Suppressor macrophage treated with lipopolysaccharide for 1 hour (primary cell): ENCODE measurements at regions not wholly inside any gene's neighbourhood (a gene's known extent, or its start where the extent isn't known, plus 50 kb on each side); places are given as distances from the start of the nearest gene placed in this dataset.

Experiments
- DNase-seq, 3 donors: peaks; one replicate each; pipeline ENCODE4 v3.0.0-alpha.2; 2020 to 2022

DNA sequence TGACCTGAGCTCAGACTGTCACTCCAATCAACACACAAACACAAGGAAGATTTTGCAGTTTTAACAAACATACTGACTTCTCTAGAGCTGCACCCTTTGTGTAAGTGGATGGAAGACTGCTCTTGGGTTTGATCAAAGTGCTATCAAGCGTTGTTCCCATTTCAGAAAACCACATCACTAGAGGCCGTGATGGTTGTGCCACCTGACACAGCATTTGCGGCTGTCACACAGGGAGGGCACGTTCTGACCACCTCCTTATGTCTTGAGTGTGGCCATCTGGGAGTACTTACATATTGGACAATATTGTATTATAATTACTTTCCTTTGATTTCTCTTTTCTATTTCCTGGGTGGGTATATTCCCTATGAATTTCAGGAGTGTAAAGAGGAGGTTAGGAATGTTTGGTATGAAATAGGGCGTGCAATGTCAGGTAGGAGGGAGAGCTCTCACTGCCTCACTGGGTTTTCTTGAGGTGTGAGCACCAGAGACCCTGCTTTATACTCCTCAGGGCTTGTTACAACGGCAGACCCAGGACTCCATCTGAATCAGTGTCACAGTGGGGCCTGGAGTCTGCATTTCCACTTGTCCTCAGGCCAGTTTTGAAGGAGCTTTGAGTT lies 74.3 kb downstream of the SYNE3 start:
- no peak for DNase-seq

GRCh38 chr14:95440951-95441350 lies 75.5 kb downstream of the SYNE3 start:
- DNase-seq = no peak

DNA sequence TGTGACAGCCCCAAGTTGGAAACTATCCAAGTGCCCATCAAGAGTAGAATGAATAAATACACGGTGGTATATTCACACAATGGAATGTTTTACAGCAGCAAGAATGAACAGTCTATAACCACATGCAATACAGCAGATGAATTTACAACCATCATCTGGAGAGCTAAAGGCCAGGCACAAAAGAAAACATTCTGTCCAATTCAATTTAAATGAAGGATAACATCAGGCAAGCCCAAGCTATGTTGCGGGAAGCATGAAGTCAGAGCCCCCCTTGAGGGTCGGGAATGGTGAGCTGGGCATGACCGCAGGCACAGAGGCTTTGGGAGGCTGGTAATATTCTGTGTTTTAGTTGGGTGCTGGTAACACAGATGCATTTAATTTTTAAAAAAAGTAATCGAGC lies 76.0 kb downstream of the SYNE3 start:
- no peak for DNase-seq

- no peak for DNase-seq
Measured at GRCh38 chr14:95439881-95440280, 76.6 kb downstream of the SYNE3 start.

DNA sequence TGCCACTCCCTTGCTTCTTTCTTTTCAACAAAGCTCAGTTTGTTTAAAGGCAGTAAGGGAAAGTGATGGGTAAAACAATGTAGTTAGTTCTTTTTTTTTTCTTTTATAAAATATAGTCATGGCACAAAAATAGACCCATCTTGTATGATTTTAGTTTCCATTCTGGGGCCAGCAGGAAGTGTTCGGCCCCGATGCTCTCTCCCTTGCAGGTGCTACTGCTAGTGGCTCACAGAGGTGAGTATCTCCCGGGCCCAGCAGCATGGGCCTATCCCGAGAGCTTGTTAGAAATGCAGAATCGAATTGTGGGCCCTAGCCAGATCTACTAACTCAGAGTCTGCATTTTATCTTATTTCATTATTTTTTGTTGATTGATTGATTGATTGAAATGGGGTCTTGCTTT lies 78.7 kb downstream of the SYNE3 start:
- DNase-seq = no peak

GRCh38 chr14:95436354-95436753 lies 80.1 kb downstream of the SYNE3 start:
- no peak for DNase-seq

GRCh38 chr14:95434121-95434520 lies 82.3 kb downstream of the SYNE3 start:
- no peak for DNase-seq

DNA sequence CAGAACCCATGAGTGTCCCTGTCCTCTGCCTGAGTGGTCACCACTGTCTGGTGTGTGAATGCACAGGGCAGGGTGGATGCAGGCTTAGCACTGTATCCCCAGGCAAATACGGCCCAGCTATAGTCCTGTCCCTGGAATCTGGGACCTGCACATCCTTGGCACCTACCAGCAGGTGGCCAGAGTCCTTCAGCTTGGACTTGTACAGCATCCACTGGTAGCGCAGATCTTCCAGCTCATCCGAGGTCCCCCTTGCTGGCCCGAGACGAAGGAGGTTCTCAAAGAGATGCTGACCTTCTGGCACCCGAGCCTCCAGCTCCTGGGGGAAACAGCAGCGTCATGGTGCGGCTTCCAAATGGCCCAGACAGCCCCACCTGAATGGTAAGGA lies 83.4 kb downstream of the SYNE3 start:
- no peak for DNase-seq

- DNase-seq = peak in 1 of 3 donors; percentile 6
Measured at GRCh38 chr14:95432144-95433093, 84.0 kb downstream of the SYNE3 start.

DNA sequence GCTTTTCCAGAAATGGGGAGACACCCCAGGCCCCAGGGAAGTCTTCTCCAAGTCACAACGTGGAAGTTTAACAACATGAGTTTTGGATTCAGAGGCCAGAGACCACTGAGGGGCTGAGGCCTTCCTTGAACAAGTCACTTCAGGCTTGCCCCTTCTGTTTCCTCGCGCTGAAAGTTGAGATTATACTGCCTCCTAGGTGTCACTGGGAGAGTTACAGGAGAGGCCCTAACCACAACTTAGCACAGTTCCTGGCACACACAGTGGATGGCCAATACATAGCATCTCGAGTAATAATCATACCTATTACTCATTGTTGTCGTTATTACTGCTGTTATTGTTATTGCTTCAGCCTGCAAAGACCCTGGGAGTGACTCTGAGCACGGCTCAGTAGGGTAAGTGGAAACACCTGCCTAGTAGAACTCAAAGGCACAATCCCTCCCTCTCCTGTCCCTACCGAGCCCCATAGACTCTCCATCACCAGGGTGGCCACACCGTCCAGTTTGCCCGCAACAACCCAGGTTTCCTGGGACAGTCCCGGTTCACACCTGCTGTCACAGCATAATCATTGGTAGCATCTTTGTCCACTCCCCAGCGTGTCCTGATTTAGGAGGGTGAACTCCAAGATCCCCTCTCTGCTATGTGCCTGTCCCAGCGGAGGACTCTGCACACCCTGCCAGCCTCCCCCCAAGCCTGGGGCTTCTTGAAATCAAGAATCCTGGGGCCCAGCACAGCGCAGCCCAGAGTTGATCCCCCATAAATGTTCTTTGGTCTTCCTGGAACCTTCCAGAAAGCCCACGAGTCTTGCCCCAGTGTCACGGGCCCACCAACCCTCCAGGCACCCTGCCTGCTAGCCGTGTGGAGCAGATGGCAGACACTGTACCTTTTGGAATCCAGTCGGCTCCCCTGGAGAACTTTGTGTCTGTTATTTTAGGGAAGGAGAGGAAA lies 85.0 kb downstream of the SYNE3 start:
- peak in 2 of 3 donors; percentile 32 for DNase-seq

DNA sequence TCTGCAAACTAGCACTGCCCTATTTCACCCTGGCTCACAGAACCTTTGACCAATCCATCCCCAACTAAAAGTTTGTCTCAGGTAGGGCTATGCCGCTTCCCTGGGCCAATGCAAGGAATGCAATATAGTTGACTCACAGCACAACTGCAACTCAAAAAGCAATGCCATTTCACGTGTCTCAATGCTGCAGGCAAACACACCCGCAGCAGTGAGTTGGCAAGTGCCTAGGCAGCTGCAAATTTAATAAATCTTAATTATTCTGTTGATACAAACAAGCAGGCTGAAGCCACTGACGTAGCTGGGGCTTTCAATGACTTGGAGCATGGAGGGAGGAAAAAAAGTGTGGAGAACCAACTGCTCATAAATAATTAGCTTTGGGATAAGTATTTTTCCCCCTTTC lies 87.9 kb downstream of the SYNE3 start:
- DNase-seq = no peak

DNA sequence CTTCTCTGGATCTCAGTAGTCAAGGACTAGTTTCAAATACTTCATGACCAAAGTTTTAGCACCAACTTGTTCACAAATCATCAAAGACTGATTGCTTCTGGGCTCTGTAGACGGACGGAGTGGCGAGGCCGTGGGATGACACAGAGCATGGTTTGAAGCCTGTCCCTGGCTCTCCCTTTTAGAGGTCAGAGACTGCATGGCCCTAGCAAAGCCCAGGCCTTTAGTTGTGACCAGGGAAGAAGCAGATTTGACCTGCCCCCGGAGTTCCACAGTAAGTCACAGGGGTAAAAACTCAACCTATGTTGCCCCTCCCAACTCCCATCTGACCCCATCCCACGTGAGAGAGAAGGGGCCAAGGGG lies 90.4 kb downstream of the SYNE3 start:
- no peak for DNase-seq

DNA sequence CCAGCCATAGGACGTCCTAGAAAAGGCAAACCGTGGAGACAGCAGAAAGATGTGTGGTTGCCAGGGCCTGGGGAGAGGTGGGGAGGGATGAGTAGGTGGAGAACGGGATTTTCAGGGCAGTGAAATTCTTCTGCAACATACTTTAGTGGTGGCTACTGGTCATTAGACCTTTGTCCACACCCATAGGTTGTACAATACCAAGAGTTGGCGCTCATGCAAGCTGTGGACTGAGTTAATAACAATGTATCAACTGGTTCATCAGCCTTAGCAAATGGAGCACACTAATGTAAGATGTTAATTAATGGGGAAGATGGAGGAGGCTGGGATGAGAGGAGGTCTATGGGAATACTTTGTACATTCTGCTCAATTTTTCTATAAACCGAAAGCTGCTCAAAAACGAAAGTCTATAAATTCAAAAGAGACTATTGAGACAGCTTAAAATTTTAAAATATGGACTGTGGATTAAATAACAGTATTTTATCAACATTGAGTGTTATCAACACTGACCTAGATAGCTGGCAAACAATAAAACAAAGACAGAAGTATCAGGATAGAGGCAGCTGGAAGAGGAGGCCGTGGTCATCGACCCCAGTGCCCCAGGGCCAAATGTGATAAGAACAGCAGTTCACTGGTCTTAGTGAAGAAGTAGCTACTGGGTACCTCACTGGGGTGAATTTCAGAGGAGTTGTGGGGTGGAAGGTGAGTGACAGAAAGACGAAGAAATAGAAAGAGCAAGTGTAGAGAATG lies 90.9 kb downstream of the SYNE3 start:
- no peak for DNase-seq

- DNase-seq = no peak
Measured at GRCh38 chr14:95424529-95424928, 91.9 kb downstream of the SYNE3 start.

DNA sequence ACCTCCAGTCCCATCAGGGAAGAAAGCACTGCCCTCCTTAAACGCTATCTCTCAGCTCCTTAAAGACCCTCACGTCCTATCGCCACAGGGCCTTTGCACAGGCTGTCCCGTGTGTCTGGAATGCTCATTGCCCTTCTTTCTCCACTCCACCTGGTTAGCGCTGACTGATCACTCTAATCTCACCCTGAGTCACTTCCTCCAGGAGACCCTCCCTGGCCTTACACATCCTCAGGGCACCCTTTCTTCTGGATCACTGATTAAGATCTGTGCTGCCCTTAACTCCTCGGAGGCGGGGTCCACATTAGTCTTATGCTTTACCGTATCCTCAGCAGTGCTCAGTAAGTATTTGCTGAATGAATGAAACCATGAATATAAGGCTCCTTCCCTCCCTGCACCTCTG lies 94.7 kb downstream of the SYNE3 start:
- DNase-seq = no peak

- no peak for DNase-seq
Measured at GRCh38 chr14:95420060-95420459, 96.4 kb downstream of the SYNE3 start.

DNA sequence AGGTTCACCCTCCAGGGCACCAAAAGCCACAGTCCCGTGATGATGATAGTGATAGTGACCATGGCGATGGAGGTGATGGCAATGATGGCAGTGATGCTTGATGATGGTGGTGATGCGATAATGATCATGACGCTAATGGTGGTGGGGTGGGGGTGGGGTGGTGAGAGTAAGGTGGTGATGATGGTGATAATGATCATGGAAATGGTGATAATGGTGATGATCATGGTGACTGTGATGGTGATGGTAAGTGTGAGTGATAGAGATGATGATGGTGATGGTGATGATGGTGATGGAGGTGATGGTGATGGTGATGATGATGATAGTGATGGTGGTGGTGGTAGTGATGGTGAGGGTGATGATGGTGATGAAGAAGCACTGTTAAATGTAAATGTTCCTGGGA lies 96.9 kb downstream of the SYNE3 start:
- DNase-seq = no peak

DNA sequence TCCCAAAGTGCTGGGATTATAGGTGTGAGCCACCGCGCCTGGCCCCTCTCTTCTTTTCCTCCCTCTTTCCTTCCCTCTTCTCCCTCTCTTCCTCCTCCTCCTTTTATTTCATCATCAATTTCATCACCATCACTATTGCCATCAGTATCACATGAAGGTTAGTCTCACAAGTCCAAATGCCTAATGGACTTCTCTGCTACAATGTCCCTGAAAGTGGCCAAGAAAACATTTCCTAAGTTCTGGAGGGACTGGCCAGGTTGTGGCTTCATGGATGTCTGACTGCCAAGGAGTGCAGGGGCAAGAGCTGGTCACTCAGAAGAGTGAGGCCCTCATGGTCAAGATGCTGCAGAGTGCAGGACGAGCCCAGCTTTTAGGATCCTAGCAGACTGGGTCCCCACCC lies 97.6 kb downstream of the SYNE3 start:
- DNase-seq = peak in 1 of 3 donors; percentile 20

DNA sequence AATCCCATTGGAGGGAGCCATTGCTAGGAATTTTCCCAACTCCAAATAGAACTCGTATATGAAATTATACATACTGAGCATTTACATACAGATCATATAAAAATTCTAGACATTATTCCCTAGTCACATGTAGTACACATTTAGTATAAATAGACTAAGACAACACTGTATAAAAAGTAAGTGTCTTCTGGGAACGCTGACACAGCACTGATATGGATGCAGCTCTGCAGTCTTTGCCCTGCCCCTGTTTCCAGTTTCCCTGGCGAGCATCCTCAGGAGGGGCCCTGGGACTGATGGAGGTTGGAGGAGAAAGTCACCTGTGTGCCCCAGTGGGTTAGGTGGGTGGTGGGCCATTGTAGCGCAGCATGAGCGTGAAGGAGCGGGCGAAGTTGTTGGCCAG lies 97.8 kb upstream of the CLMN start:
- no peak for DNase-seq

GRCh38 chr14:95415993-95416392 lies 96.3 kb upstream of the CLMN start:
- DNase-seq = no peak

DNA sequence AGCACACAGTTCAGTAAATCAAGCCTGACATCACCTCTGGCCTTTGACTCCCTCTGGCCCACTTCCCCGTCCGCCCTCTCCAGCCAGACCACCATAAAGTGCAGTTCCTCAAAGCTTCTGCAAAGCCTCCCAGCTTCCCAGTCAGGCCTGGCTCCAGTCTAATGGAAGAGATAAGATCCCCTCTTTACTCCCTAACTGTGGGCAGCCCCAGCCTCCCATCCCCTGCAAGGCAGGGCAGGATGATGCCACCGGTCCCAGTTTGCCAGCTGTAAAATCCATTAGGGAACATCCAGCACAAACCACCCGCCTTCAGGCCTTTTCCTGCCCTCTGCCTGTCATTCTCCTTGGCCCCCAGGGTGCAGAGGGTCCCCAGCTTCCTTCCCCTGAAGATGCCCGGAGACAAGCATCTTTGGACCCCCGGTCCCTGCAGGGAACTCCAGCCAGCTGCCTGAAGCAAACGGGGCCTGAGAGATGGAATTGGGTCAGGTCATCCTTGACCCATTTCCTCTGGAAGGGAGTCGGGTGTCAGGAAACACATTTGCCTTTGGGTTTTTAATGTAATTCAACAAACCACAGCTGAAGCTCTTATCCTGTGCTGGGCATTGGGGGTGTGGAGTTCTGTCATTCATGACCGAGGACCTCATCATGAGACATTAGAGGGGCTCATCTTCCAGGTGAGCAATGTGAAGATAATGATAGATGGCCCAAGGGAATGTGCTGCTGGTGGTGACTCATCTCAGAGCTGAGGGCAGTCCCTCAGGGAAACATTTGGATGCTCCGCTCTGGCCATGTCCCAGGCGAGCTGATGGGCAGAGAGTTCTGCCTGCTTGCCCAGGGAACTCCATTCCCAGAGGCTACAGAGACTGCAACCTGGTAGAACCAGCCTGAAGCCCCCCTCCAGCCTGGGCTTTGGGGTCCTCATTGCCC lies 93.8 kb upstream of the CLMN start:
- no peak for DNase-seq

DNA sequence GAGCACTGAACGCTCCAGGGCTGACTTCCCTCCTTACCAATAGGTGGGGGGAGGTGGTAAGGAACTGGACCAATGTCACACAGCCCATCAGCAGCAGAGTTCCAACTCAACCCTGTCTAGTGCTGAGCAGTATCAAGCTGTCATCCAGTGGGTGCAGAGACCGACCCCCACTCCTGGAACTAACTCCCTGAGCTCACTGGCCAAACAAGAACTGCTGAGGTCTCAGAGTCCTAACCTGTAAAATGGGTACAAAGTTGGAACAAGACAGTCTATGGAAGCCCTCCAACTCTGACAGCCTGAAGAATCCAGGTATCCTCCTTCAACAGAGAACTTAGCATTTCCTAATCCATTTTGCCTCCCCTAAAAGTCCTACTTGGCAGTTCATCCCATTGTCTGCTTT lies 91.1 kb upstream of the CLMN start:
- no peak for DNase-seq
